GM18502 (cell line): ENCODE measurements at regions not wholly inside any gene's neighbourhood (a gene's known extent, or its start where the extent isn't known, plus 50 kb on each side); places are given as distances from the start of the nearest gene placed in this dataset.

Experiments
- ATAC-seq: cut with Tn5 transposase; IDR thresholded peaks from one replicate; pipeline ENCODE4 v1.9.1; 2021; ENCODE audit warnings: mild to moderate bottlenecking; ENCODE audit not compliant: unreplicated experiment, poor library complexity

GRCh38 chr13:106819413-106820180 is 251.7 kb upstream of the ARGLU1 start:
- ATAC-seq = no peak

GRCh38 chr13:106818971-106819370 is 251.0 kb upstream of the ARGLU1 start:
- ATAC-seq = no peak

GRCh38 chr13:106815545-106815944 is 247.6 kb upstream of the ARGLU1 start:
- ATAC-seq = no peak

- ATAC-seq = no peak
These were observed 246.5 kb upstream of the ARGLU1 start for GRCh38 chr13:106814463-106814862.

- no peak for ATAC-seq
These were observed 242.1 kb upstream of the ARGLU1 start for GRCh38 chr13:106810069-106810468.

- ATAC-seq = no peak
These were observed 237.1 kb upstream of the ARGLU1 start for GRCh38 chr13:106804991-106805390.

GRCh38 chr13:106802917-106803316 is 235.0 kb upstream of the ARGLU1 start:
- ATAC-seq = no peak

- ATAC-seq = no peak
These were observed 231.9 kb upstream of the ARGLU1 start for GRCh38 chr13:106799781-106800335.

- no peak for ATAC-seq
These were observed 229.2 kb upstream of the ARGLU1 start for GRCh38 chr13:106797081-106797640.

GRCh38 chr13:106796280-106797047 is 228.5 kb upstream of the ARGLU1 start:
- no peak for ATAC-seq

- ATAC-seq = no peak
These were observed 227.9 kb upstream of the ARGLU1 start for GRCh38 chr13:106795847-106796246.

GRCh38 chr13:106794117-106794516 is 226.2 kb upstream of the ARGLU1 start:
- ATAC-seq = no peak

GRCh38 chr13:106789911-106790310 is 222.0 kb upstream of the ARGLU1 start:
- no peak for ATAC-seq

GRCh38 chr13:106786006-106786563 is 218.1 kb upstream of the ARGLU1 start:
- no peak for ATAC-seq

GRCh38 chr13:106774621-106775020 is 206.7 kb upstream of the ARGLU1 start:
- ATAC-seq = no peak

- no peak for ATAC-seq
These were observed 204.2 kb upstream of the ARGLU1 start for GRCh38 chr13:106772006-106772601.

- no peak for ATAC-seq
These were observed 201.1 kb upstream of the ARGLU1 start for GRCh38 chr13:106768991-106769390.

GRCh38 chr13:106762708-106763107 is 194.8 kb upstream of the ARGLU1 start:
- no peak for ATAC-seq

GRCh38 chr13:106756446-106756845 is 188.5 kb upstream of the ARGLU1 start:
- no peak for ATAC-seq

- no peak for ATAC-seq
These were observed 187.6 kb upstream of the ARGLU1 start for GRCh38 chr13:106755542-106755941.
